Spinal cord (tissue), 9 donors: ENCODE measurements at regions not wholly inside any gene's neighbourhood (a gene's known extent, or its start where the extent isn't known, plus 50 kb on each side); places are given as distances from the start of the nearest gene placed in this dataset.

Source experiments
- DNase-seq, 6 donors: peaks; one replicate each; pipeline versions ENCODE4 v3.0.0 to v3.0.0-alpha.2; 2013 to 2015; ENCODE audit warnings: low spot score in 6 of 6, low read depth in 4 of 6
- H3K27ac ChIP-seq: one replicate; pipeline ENCODE4 v1.5.1; 2013; ENCODE audit warnings: low read depth, low read length, control low read depth
- H3K27me3 ChIP-seq: one replicate; pipeline ENCODE4 v1.6.1; 2013; ENCODE audit warnings: low read length; ENCODE audit not compliant: control insufficient read depth, insufficient read depth
- H3K36me3 ChIP-seq: one replicate; pipeline ENCODE4 v1.6.1; 2013; ENCODE audit warnings: low read length; ENCODE audit not compliant: control insufficient read depth, insufficient read depth
- H3K4me1 ChIP-seq: one replicate; pipeline ENCODE4 v1.6.1; 2013; ENCODE audit warnings: low read length; ENCODE audit not compliant: control insufficient read depth, insufficient read depth
- H3K4me3 ChIP-seq: one replicate; pipeline ENCODE4 v1.5.1; 2013; ENCODE audit warnings: low read depth, low read length, control low read depth
- H3K9me3 ChIP-seq: one replicate; pipeline ENCODE4 v1.6.1; 2013; ENCODE audit warnings: low read length; ENCODE audit not compliant: control insufficient read depth, insufficient read depth
- WGBS: methylation state at CpG from one replicate; pipeline ENCODE4 v1.1.5; 2013; ENCODE audit warnings: missing lambda C conversion rate; ENCODE audit not compliant: insufficient coverage; 5-methylcytosine and 5-hydroxymethylcytosine counted together
- donor health status: healthy.

DNA sequence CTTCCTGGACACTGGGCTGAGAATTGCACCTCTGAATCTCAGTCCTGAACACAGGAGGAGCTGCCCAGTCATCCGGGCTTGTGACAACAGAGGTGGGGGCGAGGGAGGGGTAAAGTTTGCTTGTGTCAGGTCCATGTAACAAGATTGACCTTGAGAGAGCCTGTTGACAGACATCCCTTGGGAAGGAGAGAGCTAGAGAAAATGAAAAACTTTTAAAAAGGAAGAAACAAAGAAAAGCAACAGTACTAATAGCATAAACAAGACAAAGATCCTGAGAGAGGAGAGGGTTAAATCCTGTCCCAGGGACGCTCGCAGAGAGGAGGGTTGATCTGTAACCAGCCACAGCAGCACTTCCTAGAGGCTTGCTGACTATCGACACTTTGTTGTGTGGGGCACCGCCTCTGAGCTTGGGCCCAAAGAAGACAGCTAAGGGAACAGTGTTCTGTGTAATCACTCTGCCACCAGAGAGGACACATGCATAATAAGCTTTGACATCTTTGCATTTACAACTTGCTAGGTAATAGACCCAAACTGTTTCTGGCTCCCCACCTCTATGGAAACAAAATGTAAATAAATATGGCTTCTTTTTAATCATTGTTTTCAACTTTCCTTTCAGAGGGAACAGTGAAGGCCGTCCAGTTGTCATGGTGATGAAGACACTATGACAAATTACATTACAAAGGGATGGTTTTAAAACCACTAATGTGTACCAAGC, 363.7 kb downstream of the CSNK1G3 start:
- Histone ChIP-seq H3K36me3 (no peaks in the 10 kb centered on the region), H3K4me1 (peaks cover 12% of the 10 kb centered on the region), H3K9me3 (no peaks in the 10 kb centered on the region), H3K27me3 (no peaks in the 10 kb centered on the region), H3K4me3 (peak overlapping the region; percentile 5), H3K27ac (peak overlapping the region; percentile 92)
- DNase-seq: peak in 4 of 6 donors; percentile 43 to 88 (median 65)
- WGBS: 4% methylated on average over 6 of the region's 7 CpGs

DNA sequence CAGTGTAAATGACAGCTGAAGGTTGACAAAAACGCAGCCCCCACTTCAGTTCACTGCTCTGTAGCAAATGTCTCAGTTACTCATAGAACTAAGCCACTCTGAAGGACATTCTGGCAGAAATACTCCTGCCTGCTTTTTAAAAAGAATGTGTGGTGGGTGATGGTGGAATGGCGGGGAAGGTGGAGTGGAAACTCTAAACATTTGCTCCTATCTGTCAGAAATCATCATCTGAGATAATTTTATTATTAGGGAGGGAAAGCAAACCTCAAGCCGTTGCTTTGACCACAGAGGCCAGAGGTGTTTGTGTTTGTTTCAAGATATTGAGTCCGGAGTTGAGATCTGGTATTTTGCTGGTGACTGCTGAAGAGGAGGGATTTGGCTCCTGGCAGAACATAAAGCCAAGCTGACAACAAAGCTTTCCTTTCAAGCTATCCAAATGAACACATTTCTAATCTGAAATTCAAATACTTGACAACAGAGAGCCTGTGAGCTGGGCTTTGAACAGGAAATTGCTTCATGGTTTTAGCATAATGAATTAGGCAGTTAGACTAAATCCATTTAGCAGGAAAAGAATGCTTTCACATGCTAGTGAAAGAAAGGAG, 362.7 kb downstream of the CSNK1G3 start:
- no peaks in the 10 kb centered on the region for H3K27me3 ChIP-seq
- peak; percentile 45 to 94 (median 62) for DNase-seq
- peaks cover 12% of the 10 kb centered on the region for H3K4me1 ChIP-seq
- H3K9me3 ChIP-seq: no peaks in the 10 kb centered on the region
- peak overlapping the region; percentile 14 for H3K4me3 ChIP-seq
- H3K27ac ChIP-seq: peak overlapping the region; percentile 92
- H3K36me3 ChIP-seq: no peaks in the 10 kb centered on the region
- no CpG with 5 or more reads among the region's 4 CpGs for WGBS

DNA sequence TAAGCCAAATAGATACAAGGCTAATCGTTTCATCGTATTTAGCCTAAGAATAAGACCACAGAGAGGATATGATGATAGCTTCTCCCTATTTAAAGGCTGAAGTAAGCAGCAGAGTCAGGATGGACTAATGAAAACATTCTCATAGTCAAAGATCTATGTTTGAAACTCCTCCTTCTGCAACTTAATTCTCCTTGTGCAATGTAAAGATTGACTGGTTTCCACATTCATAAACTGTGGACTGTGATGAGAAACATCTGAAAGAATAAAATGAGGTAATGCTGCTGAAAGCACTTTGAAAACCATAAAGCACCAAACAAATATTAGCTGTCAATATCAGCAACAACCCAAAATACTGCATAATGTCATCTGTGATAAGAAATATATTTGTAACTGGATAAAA, 361.9 kb downstream of the CSNK1G3 start:
- no peaks in the 10 kb centered on the region for H3K27me3 ChIP-seq
- no CpG with 5 or more reads among the region's 2 CpGs for WGBS
- H3K4me1 ChIP-seq: peaks cover 12% of the 10 kb centered on the region
- peak overlapping the region; percentile 92 for H3K27ac ChIP-seq
- H3K9me3 ChIP-seq: no peaks in the 10 kb centered on the region
- H3K4me3 ChIP-seq: no peak overlapping the region
- DNase-seq: peak in 1 of 6 donors; percentile 29
- H3K36me3 ChIP-seq: no peaks in the 10 kb centered on the region

DNA sequence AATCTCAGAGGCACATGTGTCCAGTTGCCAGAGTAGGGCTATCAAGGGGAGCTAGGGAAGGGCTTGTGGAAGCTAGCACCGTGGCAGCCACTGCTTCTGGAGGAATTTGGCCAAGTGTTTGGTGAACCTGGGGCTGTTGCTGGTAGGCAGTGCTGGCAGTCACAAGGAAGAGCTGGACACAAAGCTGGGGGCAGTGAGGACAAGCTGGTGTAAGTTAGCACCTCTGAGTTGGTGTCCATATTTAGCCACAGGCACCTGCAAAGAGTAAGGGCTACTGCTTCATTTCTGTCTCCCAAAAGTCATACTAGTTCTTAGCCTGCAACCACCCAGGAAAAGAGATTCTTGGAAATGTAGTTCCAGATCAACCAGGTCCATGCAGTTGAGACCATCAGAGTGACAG, 359.4 kb downstream of the CSNK1G3 start:
- 93% methylated on average over 1 of the region's 1 CpG for WGBS
- Histone ChIP-seq H3K36me3 (no peaks in the 10 kb centered on the region), H3K4me3 (no peak overlapping the region), H3K4me1 (peaks cover 7% of the 10 kb centered on the region), H3K9me3 (no peaks in the 10 kb centered on the region), H3K27me3 (no peaks in the 10 kb centered on the region), H3K27ac (no peak overlapping the region)
- DNase-seq: no peak

DNA sequence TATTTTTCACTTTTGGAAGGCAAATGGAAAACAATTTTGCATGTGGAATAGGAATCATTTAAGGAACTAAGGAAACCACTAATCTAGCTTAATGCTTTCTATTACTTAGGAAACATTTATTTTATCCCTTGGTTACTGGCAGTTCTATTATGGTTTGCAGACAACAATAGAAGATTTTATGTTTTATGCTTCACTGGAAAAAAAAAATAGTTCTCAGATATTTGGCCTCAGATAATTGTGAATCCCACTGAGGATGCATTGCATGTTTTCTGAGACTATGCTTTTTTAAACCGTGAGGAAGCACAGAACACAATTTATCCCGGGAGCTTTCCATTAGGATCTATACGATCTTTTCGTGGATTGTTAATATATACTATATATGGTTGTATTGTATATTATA, 356.9 kb downstream of the CSNK1G3 start:
- Histone ChIP-seq H3K36me3 (no peaks in the 10 kb centered on the region), H3K27ac (no peak overlapping the region), H3K4me3 (no peak overlapping the region), H3K27me3 (no peaks in the 10 kb centered on the region), H3K4me1 (no peaks in the 10 kb centered on the region), H3K9me3 (no peaks in the 10 kb centered on the region)
- no peak for DNase-seq
- WGBS: no CpG with 5 or more reads among the region's 4 CpGs

DNA sequence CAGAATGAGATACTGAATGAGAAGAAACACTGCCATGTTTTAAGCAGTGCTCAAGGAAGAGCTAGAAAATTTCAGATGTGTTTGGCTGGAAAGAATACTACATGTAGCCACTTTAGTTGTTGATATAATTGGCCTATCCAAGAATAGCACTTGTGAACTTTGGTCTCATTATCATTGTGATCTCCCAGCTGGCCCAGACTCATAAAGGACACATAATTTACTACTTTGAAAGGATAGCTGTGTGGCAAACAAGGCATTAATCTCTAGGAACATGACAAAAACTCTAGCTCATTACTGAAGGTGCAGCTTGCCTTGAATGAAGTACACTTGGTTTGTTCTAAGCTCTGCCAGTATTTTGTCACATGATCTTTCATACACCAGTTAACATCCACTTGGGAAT, 356.3 kb downstream of the CSNK1G3 start:
- peak in 2 of 6 donors; percentile 29 to 35 for DNase-seq
- Histone ChIP-seq H3K36me3 (no peaks in the 10 kb centered on the region), H3K9me3 (no peaks in the 10 kb centered on the region), H3K27ac (no peak overlapping the region), H3K27me3 (no peaks in the 10 kb centered on the region), H3K4me3 (no peak overlapping the region), H3K4me1 (no peaks in the 10 kb centered on the region)

DNA sequence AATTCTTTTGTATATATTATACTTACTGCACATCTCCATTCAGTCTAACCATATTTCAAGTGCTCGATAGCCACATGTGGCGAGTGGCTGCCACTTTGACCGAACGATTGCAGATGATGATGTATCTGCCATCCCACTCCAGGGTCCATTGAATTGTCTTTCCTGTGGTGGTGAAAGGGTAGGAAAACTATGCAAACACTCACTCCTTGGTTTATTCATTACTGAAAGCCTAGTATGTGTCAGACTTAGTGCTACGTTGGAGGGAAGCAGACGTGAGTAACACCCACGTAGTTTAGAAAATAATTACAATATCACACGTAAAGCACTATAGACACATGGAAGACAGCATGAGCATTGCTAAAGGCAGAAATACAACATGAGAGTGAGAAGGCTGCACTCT, 353.7 kb downstream of the CSNK1G3 start:
- no CpG with 5 or more reads among the region's 8 CpGs for WGBS
- Histone ChIP-seq H3K9me3 (no peaks in the 10 kb centered on the region), H3K4me1 (no peaks in the 10 kb centered on the region), H3K27me3 (no peaks in the 10 kb centered on the region), H3K36me3 (no peaks in the 10 kb centered on the region), H3K4me3 (no peak overlapping the region), H3K27ac (no peak overlapping the region)
- DNase-seq: no peak

DNA sequence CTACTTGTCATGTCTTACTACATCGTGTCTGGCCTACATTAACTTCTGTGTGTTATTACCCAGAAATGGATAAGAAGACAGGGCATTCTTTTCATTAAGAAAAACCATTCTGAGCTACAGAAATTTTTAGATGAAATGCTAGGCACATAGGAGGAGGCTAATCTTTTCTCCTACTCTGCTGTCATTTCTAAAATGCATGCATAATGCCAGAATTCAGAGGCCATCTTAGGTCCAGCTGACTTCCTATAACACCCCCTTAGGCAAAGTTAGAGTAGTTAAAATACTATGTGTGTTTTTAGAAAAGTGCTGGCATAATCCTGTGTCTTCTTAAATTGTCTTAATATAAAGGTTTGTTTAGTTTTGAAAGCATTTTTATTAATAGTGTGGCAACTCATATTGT, 352.6 kb downstream of the CSNK1G3 start:
- Histone ChIP-seq H3K27me3 (no peaks in the 10 kb centered on the region), H3K27ac (no peak overlapping the region), H3K36me3 (no peaks in the 10 kb centered on the region), H3K4me3 (no peak overlapping the region), H3K4me1 (no peaks in the 10 kb centered on the region), H3K9me3 (no peaks in the 10 kb centered on the region)
- no peak for DNase-seq
- WGBS: no CpG with 5 or more reads among the region's 1 CpG

DNA sequence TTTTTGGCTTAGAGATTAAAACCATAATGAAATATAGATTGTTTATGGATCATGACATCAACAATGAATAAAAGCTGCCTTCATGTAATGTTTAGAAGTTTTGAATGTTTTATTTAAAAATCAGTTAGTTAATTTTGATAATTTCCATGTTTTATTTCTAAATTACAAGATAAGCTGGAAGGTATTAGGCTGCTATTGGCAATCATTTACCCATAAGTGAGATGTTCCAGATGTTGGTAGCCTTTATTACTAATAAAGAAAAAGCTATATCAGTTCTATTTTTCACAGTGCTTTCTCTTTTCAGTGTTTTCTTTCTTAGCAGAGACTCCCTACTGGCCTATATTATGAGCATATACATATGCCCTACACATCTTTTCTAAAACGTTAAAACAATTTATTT, 347.0 kb downstream of the CSNK1G3 start:
- no peaks in the 10 kb centered on the region for H3K4me1 ChIP-seq
- no peak for DNase-seq
- WGBS: no CpG with 5 or more reads among the region's 1 CpG
- no peaks in the 10 kb centered on the region for H3K9me3 ChIP-seq
- H3K27ac ChIP-seq: no peak overlapping the region
- no peaks in the 10 kb centered on the region for H3K27me3 ChIP-seq
- no peaks in the 10 kb centered on the region for H3K36me3 ChIP-seq
- H3K4me3 ChIP-seq: no peak overlapping the region

DNA sequence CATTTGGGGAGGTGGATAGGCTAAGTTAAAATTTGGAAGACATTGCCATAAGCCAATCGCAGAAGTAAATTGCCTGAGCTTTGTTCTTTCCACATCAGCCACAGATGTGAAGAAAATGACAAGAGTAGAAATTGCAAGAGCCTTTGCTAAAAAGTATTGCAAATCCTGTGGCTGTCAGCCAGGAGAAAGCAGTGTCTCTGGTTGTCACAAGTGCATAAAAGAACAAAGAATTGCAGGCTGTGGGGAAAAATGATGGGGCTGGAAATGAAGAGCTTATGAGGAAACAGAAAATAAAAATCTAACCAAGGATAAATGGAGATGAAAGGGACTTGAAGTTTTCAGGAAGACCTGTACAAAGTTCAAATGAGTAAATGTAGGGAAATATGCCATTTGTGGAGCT, 344.8 kb downstream of the CSNK1G3 start:
- 83% methylated on average over 1 of the region's 1 CpG for WGBS
- peak in 2 of 6 donors; percentile 33 to 36 for DNase-seq
- H3K27ac ChIP-seq: no peak overlapping the region
- no peaks in the 10 kb centered on the region for H3K4me1 ChIP-seq
- no peak overlapping the region for H3K4me3 ChIP-seq
- H3K27me3 ChIP-seq: no peaks in the 10 kb centered on the region
- H3K9me3 ChIP-seq: peaks cover 3% of the 10 kb centered on the region
- H3K36me3 ChIP-seq: no peaks in the 10 kb centered on the region
